Activated gamma-delta T cell treated with anti-CD3 and anti-CD28 coated beads, Interleukin-2, amount 50 U/mL, for 16 hours (primary cell): ENCODE measurements at regions not wholly inside any gene's neighbourhood (a gene's known extent, or its start where the extent isn't known, plus 50 kb on each side); places are given as distances from the start of the nearest gene placed in this dataset.
"Not testable (repeated sequence)": the region's sequence is repeated elsewhere in the genome, so short reads cannot be mapped to it uniquely, and the experiment has no call there.

ENCODE experiments used
- DNase-seq: peaks from one replicate; pipeline ENCODE4 v3.0.0-alpha.2; 2020; ENCODE audit warnings: low read depth

DNA sequence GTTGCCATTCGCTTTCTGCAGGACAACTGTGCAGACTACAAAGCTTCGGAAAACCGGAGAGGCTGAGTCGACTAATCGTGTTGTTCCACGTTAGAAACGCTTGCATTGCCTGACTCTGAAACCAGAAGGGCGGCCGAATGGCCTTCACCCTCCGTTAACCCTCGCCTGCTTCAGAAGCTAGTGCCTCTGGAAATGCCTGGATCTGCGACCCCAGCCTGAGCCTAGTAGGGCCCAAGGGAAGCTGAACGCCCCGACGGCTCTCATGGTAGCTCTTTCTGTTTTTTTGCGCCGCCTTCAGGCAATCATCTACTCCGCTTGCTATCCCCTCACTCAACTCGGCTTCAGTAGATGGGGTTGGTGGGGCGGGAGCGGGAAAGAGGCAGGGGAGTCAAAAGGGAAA lies 117.3 kb downstream of the PPIAL4A start:
- not testable (repeated sequence) for DNase-seq

DNA sequence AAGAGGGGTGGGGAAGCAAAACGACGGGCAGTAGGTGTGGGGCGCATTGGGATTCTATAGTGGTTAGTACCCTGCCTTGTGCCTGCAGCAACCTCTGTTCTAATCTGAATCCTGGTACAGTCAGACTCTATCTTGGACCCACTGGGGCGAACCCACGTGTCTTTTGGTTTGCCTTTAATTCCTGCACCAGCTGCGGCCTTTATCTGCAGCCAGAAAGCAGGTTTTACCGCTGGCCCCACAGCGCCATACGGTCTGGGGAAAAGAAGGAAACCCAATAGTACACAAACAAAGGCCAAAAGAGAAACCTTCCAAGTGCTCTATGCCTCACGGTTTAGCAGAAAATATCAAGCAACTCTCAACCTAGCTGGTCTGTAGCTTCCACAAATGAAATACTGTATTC lies 118.2 kb downstream of the PPIAL4A start:
- DNase-seq, result not testable (repeated sequence)

DNA sequence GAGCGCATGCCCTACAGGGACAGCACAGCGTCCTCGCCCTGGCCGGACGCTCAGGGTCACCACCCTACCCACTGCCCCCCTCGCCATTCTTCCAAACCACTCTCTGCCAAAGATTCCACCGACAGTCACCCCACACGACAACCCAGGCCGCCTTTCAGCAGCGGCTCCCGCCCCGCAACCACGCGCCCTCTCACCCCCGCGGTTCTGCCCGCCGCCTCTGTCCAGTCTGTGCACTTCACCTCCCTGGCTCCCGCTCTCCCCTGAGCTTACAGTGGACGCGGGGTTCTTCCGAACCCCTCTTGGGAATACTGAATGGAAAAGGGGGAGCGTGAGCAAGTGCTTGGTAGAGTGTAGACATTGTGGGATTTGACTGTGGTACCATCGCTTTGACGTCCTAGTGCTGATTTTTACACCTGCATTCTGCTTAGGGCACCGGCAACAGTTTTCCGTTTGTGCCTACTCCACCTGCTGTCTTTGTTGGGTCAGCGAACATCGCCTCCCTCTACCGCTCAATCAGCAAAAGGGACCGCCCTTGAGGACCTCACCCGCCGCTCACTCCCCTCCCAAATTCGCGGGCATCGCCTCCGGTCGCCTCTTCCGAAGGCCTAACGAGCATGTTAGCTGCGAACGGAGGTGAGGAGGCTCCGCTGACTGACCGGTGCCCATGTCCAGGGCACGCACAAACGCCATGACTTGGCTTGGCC lies 119.1 kb downstream of the PPIAL4A start:
- DNase-seq, result not testable (repeated sequence)

GRCh38 chr1:121009216-121010057 lies 119.9 kb downstream of the PPIAL4A start:
- DNase-seq, result not testable (repeated sequence)

- not testable (repeated sequence) for DNase-seq
These were observed 120.6 kb downstream of the PPIAL4A start for GRCh38 chr1:121010141-121010540.

DNA sequence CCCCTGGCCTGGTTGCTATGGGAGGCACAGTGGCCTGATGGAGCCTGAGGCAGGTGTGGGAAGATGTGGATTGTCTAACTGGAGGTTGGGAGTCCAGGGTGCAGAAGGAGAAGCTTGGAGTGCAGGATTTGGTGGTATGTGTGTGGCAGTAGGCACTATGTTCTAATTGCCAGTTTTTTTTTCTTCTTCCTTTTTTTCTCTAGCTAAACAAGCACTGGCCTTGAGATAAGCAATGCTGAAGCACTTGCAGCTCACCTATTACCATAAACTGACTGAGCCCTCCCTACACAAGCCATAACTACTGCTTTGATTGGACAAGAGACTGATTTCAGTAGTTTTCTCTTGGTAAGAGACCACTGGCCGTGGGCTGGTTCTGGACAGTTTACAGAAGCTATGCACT lies 123.6 kb downstream of the PPIAL4A start:
- not testable (repeated sequence) for DNase-seq

GRCh38 chr1:121016182-121017028 lies 126.8 kb downstream of the PPIAL4A start:
- not testable (repeated sequence) for DNase-seq

DNA sequence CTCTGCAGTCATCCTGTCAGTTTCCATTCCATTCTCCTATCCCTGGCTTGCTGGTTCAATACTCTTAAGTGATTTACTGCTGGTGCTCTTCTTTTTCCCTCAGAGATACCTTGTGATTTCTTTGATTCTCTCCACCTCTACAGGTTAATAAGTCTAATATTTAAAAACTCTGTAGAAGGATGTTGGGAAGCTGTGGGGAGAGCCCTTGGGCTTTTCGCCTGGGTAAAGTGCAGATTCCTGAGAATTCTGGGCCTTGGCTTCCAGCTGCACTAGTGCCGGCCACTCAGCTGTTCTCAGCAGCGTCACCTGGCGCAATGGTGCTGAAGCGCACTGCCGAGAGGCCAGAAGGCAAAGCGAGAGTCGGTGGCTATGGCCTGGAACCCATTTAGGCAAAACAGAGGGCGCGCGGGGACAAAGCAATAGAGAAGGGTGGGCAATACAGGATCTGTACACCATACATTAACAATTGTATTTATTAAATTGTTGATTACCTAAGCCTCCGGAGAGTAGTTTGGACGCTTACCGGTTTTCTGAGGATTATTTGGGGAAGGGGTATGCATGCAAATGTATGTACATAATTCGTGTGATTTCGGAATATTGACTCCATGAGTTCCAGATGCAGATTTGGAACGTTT lies 130.3 kb downstream of the PPIAL4A start:
- not testable (repeated sequence) for DNase-seq

DNA sequence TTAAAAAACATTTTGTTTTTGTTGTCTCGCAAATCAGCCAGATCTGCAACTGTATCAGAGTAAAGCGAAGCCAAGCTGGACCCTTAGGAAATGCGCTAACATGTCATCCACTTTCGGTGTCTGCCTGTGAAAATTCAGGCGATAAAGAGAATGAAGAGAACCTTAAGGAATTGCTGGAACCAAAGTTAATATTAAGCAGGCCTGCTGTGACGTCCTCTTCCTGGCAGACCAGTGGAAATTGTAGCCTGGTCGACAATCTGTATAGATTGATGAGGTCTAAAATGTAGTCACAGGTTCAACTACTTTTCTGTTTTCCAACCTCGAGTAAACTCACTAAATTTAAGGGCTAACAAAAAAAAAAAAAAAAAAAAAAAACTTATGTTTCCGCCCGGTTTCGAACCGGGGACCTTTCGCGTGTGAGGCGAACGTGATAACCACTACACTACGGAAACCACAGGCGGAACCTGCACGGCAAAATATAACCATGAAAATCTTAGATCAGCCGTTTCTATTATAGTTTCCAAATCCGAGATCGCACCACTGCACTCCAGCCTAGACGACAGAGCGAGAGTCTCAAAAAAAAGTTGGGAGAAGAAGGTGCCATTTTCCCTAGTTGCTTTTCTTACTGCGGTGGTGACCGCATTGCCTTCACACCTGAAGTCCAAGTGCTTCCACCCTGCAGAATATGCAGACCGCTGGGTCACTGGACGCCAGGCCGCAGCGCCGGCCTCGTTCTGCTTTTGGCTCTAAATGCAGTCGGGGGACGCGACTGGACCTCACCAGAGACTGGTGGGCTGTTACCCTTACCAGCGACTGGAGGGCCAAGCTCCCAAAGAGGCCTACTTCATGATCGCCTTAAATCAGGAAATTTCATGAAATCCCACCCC lies 131.0 kb downstream of the PPIAL4A start:
- DNase-seq, result not testable (repeated sequence)

DNA sequence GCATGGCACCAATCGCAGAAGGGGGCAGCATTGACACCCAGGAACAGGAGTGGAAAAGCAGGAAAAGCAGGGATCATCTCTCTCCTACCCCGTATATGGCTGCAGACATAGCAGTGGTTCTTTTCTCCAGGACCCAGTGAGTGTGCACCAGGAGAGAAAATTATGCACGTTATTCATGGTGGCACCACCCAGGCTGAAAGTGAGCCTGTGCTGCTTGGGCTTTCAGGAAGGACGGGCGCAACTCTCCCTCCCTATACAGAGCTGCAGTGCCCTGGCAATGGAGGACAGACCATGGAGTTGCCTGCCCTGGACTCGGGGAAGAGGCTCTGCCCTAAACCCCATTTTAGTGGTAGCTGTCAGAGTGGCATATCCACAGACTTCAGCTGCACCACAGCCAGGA lies 132.1 kb downstream of the PPIAL4A start:
- DNase-seq, result not testable (repeated sequence)

DNA sequence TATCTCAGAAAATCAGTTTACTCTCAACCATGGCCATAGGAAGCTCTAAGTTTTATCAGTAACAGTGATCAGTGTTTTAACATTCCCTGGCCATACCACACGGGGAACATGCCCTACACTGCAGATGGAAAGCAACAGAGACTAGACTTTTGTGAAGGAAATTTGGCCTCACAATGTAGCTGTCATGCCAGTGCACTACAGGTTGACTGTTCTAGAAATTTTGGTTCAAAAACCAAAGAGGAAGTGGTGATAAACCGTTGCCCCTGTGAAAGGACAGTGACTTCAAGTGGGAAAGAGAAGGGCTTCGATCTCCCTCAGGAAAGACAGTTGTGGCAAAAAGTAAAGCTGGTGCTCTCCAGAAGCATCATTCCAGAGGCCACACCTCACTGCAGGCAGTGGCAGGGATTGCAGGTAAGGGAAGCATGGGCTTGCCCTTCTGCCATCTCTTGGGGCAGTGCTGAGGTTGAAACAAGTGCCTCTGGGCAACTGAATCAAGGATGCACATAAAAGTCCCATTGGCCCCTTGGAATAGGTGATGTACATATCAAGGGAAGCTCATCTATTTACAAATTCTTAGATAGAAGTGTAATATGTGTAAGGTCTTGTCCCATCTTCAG lies 143.4 kb downstream of the PPIAL4A start:
- DNase-seq, result not testable (repeated sequence)

DNA sequence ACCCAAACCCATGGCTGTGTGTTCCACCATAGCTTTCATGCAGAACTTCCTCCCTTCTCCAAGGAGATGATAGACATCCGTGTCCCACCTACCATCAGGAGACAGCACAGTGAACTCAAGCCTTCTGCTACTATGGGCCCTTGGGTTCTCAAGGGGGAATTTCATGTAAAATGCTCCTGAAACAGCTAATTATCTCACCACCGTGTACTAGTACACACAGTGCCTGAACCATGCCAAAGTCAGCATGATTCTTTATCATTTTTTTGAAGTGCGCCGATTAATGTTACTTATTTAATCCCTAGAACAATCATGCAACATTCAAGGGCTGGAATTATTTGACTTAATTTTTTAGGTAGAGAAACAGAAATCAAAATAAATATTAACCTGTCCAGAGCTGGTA lies 147.2 kb downstream of the PPIAL4A start:
- DNase-seq, result not testable (repeated sequence)

GRCh38 chr1:121040974-121041373 lies 143.2 kb downstream of the FAM72B start:
- not testable (repeated sequence) for DNase-seq

DNA sequence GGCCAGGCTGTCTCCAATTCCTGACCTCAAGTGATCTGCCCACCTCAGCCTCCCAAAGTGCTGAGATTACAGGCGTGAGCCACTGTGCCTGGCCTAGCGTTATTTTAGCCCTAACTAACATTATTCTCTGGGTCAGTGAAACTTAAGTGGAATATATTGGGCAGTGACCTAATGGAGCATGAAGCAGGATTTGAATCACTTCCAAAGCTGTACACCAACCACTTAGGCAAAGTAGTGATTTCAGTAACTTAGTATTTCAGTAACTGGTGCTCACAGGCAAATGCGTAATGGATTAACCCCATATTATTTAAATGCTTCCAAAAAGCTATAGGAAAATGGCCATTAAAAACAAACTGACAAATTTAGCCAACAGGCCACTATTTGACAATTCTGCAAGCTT lies 142.6 kb downstream of the FAM72B start:
- not testable (repeated sequence) for DNase-seq

GRCh38 chr1:121042882-121043281 lies 141.3 kb downstream of the FAM72B start:
- not testable (repeated sequence) for DNase-seq

DNA sequence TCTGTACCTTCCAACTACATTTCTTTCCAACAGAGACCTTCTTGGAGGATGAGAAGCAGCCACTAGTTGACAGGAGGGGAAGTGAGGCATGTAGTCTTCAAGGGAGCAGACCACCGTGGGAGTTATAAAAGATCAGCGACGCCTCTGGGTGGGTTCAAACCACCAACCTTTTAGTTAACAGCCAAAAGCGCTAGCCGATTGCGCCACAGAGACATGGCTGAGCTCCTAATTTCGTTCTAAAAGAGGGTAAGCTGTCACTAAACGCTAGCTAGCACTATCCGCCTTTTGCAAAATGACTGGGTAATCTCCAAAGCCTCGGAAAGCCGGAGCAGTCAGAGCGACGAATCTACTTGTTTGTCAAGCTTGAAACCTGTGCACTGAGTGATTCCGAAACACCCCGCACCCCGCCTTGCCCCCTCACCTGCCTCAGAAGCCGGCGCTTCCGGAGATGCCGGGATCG lies 135.8 kb downstream of the FAM72B start:
- not testable (repeated sequence) for DNase-seq

- DNase-seq, result not testable (repeated sequence)
These were observed 135.2 kb downstream of the FAM72B start for GRCh38 chr1:121048769-121049443.

- not testable (repeated sequence) for DNase-seq
These were observed 134.0 kb downstream of the FAM72B start for GRCh38 chr1:121050097-121050496.

DNA sequence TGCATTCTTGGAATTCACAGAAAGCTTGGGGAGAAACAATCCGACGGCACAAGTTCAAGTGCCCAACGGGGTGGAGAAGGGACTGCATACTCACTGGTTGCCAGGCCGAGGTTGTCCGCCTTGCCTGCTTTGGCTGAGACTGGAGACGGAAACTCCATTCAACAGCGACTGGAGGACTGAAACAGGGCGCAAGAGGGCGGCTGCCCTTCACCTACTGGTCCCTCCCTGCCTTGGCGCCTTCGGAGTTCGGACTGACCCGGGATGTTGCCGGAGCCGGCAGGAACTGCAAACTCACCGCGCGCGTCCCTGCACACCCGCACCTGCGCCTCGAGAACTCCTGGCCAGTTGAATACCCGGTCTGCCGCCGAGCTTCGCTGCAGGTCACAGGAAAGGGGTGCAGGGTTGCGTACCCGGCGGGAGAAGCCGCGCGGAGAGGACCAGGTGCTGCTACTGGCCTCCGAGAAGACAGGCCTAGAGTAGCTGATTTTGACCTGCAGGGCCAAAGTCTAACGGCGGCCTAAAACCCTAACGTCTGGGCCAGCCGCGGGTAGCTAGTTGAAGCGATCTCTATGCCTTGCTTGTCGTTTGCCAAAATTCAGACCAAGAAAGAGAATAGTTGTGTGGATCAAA lies 132.9 kb downstream of the FAM72B start:
- DNase-seq, result not testable (repeated sequence)
